Muscle of leg (tissue), 3 donors: ENCODE measurements at regions not wholly inside any gene's neighbourhood (a gene's known extent, or its start where the extent isn't known, plus 50 kb on each side); places are given as distances from the start of the nearest gene placed in this dataset.

Experiments
- DNase-seq: peaks from one replicate; pipeline ENCODE4 v3.0.0; 2013
- H3K27ac ChIP-seq: one replicate; pipeline ENCODE4 v1.5.1; 2013; ENCODE audit warnings: mild to moderate bottlenecking, low read length, control low read depth
- H3K27me3 ChIP-seq: one replicate; pipeline ENCODE4 v1.6.1; 2013; ENCODE audit warnings: low read length; ENCODE audit not compliant: control insufficient read depth, insufficient read depth
- H3K36me3 ChIP-seq: one replicate; pipeline ENCODE4 v1.6.1; 2013; ENCODE audit warnings: low read length; ENCODE audit not compliant: control insufficient read depth, insufficient read depth
- H3K4me1 ChIP-seq: one replicate; pipeline ENCODE4 v1.6.1; 2013; ENCODE audit warnings: low read length; ENCODE audit not compliant: control insufficient read depth, insufficient read depth
- H3K4me3 ChIP-seq: one replicate; pipeline ENCODE4 v1.5.1; 2013; ENCODE audit warnings: low read length, control low read depth
- H3K9me3 ChIP-seq: replicated peaks from 2 replicates; pipeline ENCODE4 v1.6.1; 2013; ENCODE audit warnings: low read depth, low read length; ENCODE audit not compliant: control insufficient read depth
- WGBS: methylation state at CpG from one replicate; pipeline ENCODE4 v1.1.5; 2013; ENCODE audit warnings: missing lambda C conversion rate; ENCODE audit not compliant: insufficient coverage; 5-methylcytosine and 5-hydroxymethylcytosine counted together

DNA sequence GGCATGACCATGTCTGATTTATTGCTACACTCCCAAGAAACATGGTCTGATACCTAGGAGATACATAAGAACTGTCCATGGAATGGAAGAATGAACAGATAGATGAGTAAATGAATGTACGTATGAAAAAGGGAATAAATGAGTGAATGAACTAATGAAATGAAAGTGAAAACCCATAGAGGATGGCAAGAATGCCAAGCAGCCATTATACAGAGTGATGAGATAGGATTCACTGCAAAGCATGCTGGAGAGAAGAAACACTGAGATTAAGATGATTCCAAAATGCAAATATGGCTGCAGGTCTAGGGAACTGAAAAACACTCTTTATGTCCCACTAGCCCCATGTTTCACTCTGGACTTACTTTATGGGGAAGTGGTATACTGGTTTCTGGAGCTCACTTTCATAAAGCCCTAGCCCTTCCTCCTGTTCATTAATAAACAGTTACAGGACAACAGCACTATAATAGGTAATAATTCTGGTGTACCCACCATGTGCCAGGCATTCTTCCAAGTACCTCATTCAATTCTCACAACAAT is 170.3 kb upstream of the RAD23B start:
- peaks cover 2% of the 10 kb centered on the region for H3K27me3 ChIP-seq
- H3K27ac ChIP-seq, result no peak overlapping the region
- no peak overlapping the region for H3K4me3 ChIP-seq
- DNase-seq, result no peak
- no peaks in the 10 kb centered on the region for H3K36me3 ChIP-seq
- no peaks in the 10 kb centered on the region for H3K9me3 ChIP-seq
- WGBS, result 20% methylated on average over 1 of the region's 1 CpG
- H3K4me1 ChIP-seq, result no peaks in the 10 kb centered on the region

DNA sequence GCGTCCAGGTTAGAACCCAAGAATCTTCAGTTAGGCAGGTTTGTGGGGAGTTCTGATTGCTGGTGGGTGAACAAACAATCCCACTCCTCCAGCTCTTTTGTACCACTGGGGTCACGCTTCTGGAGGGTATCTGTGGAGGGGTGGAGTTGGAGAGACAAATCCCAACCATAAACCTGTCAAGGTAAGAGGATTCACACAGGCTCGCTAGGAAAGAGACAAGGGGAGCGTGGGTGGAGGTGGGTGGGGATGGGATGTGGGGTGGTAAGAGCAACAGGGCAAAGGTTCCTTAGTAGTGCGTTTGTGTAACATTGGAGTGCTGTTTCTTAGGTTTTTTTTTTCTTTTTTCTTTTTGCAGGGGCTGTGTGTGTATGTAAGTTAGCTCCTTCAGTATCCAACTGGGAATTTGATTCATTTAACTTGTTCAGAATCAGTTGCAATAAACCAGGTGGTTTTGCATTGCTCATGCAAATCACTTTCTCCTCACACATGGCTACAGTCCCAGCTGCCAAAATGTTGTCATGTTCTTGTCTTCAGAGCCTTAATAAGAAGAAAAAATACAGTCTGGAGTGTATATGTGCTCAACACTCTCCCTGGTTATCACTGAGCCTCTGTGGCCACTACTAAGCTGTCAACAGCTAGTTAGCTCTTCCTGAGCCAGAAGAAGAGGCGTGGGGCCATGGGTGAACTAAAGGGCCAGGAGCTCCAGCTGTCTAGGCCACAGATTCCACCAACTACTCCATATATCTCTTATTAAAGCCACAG is 164.0 kb upstream of the RAD23B start:
- peaks cover 3% of the 10 kb centered on the region for H3K4me1 ChIP-seq
- DNase-seq, result peak; percentile 76
- no peak overlapping the region for H3K27ac ChIP-seq
- no peaks in the 10 kb centered on the region for H3K9me3 ChIP-seq
- no peaks in the 10 kb centered on the region for H3K27me3 ChIP-seq
- WGBS, result 66% methylated on average over 2 of the region's 6 CpGs
- no peak overlapping the region for H3K4me3 ChIP-seq
- no peaks in the 10 kb centered on the region for H3K36me3 ChIP-seq

DNA sequence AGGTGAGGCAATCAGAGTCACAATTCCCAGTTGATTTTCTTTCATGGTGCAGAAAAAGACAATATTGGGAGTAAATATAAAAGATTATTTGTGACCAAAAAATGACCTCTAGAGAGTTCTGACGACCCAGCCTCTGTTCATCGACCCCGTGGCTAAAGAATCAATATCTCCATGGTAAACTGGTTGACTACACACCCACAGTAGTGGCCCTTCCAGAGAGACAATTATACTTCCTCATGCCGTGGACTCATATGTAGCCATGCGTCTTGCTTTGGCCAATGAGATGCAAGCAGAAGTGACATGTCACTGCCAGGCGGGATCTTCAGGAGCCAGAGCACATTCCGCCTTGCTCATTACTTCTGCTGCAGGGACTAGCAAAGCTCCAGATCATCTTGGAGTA is 163.3 kb upstream of the RAD23B start:
- Histone ChIP-seq H3K27ac (no peak overlapping the region), H3K9me3 (no peaks in the 10 kb centered on the region), H3K36me3 (no peaks in the 10 kb centered on the region), H3K27me3 (no peaks in the 10 kb centered on the region), H3K4me1 (peaks cover 3% of the 10 kb centered on the region), H3K4me3 (no peak overlapping the region)
- WGBS, result 74% methylated on average over 7 of the region's 7 CpGs
- DNase-seq, result no peak

DNA sequence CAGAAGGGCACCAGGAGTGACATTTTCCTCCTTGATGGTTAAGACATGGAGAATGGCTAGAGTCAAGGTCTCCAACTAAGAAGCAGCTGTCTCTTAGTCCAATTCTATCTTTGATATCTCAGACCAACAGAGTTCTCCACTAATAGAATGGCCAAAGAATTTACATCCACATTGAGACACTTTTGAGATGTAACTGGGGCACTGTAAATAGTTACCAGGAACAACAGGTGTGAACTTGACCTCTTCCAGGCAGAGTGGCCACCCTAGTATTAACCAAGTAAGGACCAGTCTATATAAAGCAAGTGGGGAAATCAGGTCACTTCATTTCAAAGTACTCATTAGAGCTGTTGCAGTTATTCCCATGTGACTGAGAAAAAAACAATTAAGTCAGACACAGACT is 159.7 kb upstream of the RAD23B start:
- Histone ChIP-seq H3K4me3 (no peak overlapping the region), H3K4me1 (peaks cover 3% of the 10 kb centered on the region), H3K36me3 (no peaks in the 10 kb centered on the region), H3K27me3 (no peaks in the 10 kb centered on the region), H3K27ac (no peak overlapping the region), H3K9me3 (no peaks in the 10 kb centered on the region)
- DNase-seq, result no peak

DNA sequence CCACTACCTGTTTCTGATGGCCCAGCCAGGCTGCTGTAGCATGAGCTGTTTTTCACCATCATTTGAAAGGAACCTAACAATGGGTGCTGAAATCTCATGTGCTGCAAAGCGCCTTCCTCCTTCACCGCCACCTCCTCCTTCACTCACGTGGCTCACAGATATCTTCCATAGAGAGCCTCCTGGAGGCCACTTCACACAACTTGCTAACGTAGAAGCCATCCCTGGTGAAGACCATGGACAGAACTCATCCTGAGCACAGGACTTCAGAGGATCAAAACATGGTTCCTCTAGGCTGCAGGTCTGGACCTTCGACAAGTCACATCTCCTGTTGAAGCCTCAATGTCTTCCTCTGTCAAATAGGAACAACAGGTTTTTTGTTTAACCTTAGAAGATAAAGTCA is 155.5 kb upstream of the RAD23B start:
- WGBS, result 81% methylated on average over 4 of the region's 5 CpGs
- Histone ChIP-seq H3K27ac (no peak overlapping the region), H3K36me3 (no peaks in the 10 kb centered on the region), H3K4me1 (no peaks in the 10 kb centered on the region), H3K9me3 (no peaks in the 10 kb centered on the region), H3K27me3 (no peaks in the 10 kb centered on the region), H3K4me3 (no peak overlapping the region)
- DNase-seq, result no peak

DNA sequence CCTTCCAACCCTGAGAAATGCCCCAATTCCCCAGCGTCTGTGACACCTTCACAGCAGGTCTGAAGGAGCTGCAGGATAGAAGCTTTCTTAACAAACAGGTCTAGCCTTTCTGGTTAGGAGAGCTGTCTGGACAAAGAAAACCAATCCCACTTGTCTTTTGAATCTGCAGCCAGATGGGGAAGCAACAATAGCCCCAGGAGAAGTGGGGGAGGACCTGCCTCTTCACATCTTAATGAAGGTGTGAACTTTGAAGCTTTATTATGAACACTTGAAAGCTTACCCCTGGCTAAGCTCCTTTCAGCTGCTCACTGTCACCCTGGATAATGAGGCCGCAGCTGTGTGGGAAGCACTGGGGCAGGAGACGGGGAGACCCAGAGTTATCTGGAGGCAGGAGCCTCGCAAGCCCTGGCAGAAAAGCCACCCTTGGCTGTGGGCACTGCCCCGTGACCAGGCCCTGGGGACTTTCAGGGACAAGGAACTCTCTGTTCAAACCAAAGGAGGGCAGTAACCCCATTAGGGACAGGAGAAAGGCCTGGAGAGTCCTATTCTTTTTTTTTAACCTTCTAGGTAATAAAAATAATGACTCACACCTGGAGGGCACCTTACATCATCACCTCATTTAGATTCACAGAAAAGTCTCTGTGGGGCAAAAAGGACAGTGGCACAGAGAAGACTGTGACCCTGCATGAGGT is 151.8 kb upstream of the RAD23B start:
- no peak overlapping the region for H3K4me3 ChIP-seq
- H3K27me3 ChIP-seq, result no peaks in the 10 kb centered on the region
- H3K4me1 ChIP-seq, result no peaks in the 10 kb centered on the region
- DNase-seq, result no peak
- WGBS, result 53% methylated on average over 3 of the region's 5 CpGs
- H3K27ac ChIP-seq, result no peak overlapping the region
- H3K9me3 ChIP-seq, result no peaks in the 10 kb centered on the region
- H3K36me3 ChIP-seq, result no peaks in the 10 kb centered on the region

DNA sequence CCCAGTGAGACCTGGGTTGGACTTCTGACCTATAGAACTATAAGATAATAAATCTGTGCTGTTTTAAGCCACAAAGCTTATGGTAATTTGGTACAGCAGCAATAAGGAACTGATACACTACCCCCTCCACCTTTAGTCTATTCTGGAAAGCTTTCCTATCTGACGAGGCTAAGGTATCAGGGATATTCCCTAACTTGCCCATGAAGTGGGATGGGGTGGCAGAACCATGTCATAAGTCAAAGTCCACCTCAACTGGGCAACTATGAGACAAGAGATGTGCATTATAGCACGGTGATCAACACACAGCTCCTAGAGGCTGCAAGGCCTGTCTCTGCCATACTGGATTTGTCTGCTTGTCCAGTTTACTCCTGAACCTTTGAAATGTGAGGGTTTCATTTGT is 146.8 kb upstream of the RAD23B start:
- H3K4me3 ChIP-seq, result no peak overlapping the region
- peaks cover 12% of the 10 kb centered on the region for H3K4me1 ChIP-seq
- H3K9me3 ChIP-seq, result no peaks in the 10 kb centered on the region
- WGBS, result 100% methylated on average over 1 of the region's 2 CpGs
- no peak for DNase-seq
- no peaks in the 10 kb centered on the region for H3K36me3 ChIP-seq
- no peak overlapping the region for H3K27ac ChIP-seq
- H3K27me3 ChIP-seq, result no peaks in the 10 kb centered on the region

DNA sequence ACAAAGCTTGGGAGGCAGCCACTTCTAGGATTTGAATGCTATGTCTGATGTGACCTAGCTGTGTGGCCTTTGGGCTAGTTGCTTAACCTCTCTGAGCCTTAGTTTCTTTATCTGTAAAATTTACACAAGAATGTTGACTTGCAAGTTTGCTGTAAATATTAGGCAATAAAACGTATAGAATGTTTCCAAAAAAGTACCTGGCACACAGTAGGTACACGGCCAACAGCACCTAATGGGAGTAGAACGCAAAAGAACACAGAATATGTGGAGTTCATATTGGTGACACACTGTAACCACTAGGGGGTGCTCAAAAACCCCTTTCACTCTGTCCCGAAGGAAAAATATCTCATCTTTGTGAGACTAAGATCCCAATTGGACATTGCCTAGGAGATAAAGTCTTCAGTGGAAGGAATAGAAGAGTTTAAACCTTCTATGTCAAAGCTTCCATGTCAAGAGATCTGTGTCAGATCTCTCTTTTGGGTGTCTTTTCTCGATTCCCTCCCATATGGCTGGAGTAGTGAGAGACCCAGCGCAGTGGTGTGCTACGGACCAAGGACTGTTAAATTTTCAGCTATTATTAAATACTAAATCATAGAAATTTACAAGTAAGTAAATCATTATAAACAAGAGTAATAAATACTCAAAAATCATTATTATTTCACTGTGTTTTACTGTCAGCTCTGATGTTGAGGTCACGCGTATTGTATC is 145.4 kb upstream of the RAD23B start:
- Histone ChIP-seq H3K36me3 (no peaks in the 10 kb centered on the region), H3K27me3 (no peaks in the 10 kb centered on the region), H3K4me3 (no peak overlapping the region), H3K9me3 (no peaks in the 10 kb centered on the region), H3K4me1 (peaks cover 17% of the 10 kb centered on the region), H3K27ac (no peak overlapping the region)
- no peak for DNase-seq
- no CpG with 5 or more reads among the region's 9 CpGs for WGBS

DNA sequence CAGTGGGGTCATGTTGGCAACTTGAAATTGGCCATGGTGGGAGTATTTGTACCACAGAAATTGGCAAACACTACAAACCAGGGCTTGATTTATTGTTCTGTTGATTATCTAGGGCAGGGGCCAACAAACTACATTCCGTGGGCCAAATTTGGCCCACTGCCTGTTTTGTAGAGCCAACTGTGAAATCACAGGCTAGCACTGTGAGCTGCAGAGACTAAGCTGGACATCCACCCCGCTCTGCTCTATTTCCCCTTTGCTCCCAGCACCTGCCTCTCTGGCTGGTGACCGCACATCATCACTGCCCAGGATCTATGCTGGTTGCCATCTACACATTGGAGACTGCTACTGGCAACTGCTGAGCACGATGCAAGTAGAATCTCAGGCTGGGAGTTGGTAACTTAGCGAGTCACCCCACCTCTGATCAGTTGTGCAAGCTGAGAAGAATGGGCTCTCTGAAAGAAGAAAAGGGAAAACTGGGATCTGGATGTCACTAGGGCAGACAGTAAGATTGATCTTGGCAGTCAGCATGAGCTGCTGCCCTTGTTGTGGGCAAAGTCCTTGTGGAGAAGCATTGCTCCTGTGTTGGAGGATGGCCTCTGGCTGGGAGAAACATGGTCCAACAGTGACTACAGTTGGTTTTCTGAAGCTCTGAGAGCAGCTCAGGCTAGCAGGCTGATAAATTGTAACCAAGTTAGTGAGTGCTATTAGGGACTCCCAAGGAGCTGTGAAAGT is 144.7 kb upstream of the RAD23B start:
- no peak overlapping the region for H3K4me3 ChIP-seq
- DNase-seq, result peak; percentile 62
- no peaks in the 10 kb centered on the region for H3K9me3 ChIP-seq
- H3K4me1 ChIP-seq, result peaks cover 18% of the 10 kb centered on the region
- H3K36me3 ChIP-seq, result no peaks in the 10 kb centered on the region
- WGBS, result 56% methylated on average over 4 of the region's 5 CpGs
- no peak overlapping the region for H3K27ac ChIP-seq
- H3K27me3 ChIP-seq, result no peaks in the 10 kb centered on the region

DNA sequence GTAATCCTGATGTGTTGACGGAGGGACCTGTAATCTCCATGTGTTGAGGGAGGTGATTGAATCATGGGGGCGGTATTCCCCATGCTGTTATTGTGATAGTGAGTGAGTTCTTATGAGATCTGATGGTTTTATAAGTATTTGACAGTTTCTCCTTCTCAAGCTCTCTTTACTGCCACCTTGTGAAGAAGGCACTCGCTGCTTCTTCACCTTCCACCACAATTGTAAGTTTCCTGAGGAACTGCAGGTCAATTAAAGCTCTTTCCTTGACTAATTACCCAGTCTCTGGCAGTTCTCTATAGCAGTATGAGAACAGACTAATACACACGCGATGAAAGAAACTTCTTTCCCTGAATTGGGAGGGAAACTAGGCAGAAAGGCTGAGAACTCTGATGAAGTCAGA is 141.1 kb upstream of the RAD23B start:
- Histone ChIP-seq H3K4me1 (peaks cover 20% of the 10 kb centered on the region), H3K36me3 (no peaks in the 10 kb centered on the region), H3K27ac (no peak overlapping the region), H3K4me3 (no peak overlapping the region), H3K27me3 (no peaks in the 10 kb centered on the region), H3K9me3 (no peaks in the 10 kb centered on the region)
- DNase-seq, result peak; percentile 33
- no CpG with 5 or more reads among the region's 5 CpGs for WGBS
